ENCODE measurements at regions not wholly inside any gene's neighbourhood (a gene's known extent, or its start where the extent isn't known, plus 50 kb on each side); places are given as distances from the start of the nearest gene placed in this dataset.

DNA sequence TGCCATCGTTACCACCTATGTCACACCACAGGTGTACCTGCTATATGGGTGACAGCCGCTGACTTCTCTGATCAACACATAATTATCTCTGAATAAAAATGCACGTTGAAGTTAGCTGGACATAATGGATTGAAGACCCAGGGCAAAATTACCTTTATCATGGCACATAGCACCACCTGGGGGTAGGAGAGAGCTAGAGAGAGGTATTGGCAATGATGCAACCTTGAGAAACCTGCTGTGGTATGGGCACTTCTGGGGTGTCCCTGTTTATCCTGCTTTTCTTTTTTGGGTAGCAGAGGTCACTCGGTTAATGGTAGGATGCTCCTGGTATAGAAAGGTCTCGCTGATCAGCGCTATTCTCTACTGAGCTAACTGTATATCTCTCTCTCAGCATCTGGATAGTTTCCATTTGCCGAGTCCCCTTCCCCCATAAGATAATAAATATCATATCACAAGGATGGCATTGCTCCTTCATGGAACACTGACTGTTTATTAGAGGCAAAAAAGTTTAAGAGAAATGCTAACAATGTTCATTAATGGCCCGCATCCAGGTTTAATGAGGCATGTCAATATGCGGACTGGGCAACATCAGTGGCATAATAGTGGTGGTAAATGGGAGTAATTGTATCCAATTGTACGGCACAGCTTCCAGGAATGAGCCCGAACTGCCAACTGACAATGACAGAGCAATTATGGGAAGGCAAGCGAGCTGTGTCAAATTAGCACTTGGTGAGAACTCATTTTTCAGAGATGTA, 323.1 kb downstream of the TFEC start:
- peak; percentile 3 for DNase-seq (ENCODE audit: low read depth)

- DNase-seq (ENCODE audit: low read depth) = no peak
Measured at GRCh38 chr7:115704884-115705283, 325.7 kb downstream of the TFEC start.

GRCh38 chr7:115701141-115701540, 329.4 kb downstream of the TFEC start:
- DNase-seq (ENCODE audit: low read depth) = no peak

- DNase-seq (ENCODE audit: low read depth) = no peak
Measured at GRCh38 chr7:115694424-115694823, 336.1 kb downstream of the TFEC start.

DNA sequence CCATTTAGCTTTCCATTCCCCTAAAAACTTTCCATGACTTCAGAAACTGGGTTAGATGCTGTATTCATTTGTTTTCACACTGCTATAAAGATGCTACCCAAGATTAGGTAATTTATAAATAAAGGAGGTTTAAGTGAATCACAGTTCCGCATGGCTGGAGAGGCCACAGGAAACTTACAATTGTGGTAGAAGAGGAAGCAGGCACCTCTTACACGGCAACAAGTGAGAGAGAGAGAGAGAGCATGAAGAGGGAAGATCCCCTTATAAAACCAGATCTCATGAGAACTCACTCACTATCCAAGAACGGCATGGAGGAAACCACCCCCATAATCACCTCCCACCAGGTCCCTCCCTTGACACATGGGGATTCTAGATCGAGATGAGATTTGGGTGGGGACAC, 336.8 kb downstream of the TFEC start:
- no peak for DNase-seq (ENCODE audit: low read depth)

DNA sequence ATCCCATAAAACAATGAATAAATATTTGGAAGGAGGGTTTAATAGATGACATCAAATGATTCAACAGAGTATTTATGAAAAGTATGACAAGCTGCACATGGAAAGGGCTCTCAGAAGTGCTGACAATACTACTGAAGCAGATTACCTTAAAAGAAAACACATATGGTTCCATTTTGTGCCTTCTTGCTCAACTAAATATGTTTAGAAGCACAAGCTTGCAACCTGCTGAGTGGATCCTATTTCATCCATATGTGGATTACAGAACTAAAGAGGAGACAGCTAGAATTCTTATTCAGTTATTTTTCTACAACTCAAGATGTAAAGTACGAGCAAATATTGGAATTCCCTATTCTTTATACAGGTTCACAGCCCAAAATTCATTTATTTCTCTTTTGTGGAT, 340.6 kb downstream of the TFEC start:
- DNase-seq (ENCODE audit: low read depth) = no peak

DNA sequence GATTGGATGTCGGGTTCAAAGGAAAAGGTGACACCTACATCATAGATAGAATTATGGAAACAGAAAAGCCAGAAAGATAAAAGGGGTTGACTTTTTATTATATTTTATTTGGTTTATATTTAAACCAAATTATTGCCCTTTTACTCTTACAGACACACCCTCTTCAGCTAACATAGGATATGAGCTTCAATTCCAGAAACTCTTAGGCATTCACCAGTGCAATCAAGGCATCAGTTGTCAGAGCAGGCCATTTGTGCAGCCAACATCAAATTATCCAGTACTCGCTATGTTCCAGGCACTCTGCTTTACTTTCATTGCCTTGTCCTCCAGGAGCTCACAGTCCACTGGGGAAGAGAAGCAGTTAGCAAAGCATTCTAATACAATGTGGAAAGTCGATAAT, 347.5 kb downstream of the TFEC start:
- DNase-seq (ENCODE audit: low read depth) = no peak

- no peak for DNase-seq (ENCODE audit: low read depth)
Measured at GRCh38 chr7:115682507-115682906, 348.1 kb downstream of the TFEC start.

DNA sequence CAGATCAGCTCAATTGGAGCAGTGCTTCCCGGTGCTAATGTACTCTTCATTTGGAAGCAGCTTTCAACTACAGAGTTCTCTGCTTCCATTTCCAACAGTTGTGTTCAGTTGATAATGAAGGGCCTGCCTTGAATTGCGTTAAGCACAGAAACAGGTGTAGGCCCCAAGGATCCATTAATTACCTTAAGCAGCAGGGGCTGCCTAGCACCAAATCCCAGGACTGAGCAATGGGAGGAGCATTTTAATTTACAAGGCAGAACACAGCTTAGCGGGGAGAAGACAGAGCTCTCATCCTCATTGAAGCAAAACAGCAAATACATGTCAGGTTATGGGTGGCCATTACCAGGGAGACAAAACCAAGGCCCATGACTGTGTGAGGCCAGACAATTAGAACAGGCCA, 349.6 kb downstream of the TFEC start:
- no peak for DNase-seq (ENCODE audit: low read depth)

DNA sequence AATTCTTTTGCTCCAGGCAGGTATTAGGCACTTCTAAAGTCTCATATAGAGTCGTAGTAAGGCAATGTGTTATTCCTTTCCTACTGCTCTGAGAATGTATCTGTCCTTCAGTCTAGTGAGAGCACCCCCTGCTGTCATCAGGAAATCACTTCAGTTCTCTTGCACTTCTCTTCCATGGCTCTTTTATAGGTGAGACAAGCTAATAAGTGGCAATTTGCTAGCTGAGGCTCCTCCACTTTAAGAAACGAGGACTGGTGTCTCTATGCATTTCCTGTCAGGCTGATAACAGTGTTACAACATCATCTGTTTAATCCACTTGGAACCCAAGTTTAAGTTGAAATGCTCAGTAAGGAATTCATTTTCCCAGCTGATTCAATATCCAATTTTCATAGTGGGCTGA, 350.6 kb downstream of the TFEC start:
- DNase-seq (ENCODE audit: low read depth) = peak; percentile 74

DNA sequence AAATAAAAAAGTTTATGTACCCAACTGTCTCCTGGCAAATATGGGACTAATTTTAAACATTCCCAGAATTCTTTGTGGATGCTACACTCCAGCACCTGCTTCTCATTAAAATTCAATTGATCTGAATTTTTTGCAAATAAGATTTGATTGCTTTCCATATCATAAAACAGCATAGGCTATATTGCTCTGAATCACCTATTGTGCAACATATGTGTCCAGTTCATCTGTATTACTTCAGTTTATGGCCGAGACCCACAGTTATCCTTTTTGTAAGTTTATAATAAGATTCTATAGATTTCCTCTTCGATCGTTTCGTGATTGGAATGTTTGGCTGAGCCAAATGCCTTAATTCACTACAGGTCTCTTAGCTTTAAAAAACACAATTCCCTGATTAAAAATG, 351.1 kb downstream of the TFEC start:
- no peak for DNase-seq (ENCODE audit: low read depth)

GRCh38 chr7:115678086-115678982, 352.2 kb downstream of the TFEC start:
- DNase-seq (ENCODE audit: low read depth) = peak; percentile 55

GRCh38 chr7:115676707-115677106, 353.9 kb downstream of the TFEC start:
- DNase-seq (ENCODE audit: low read depth) = no peak

DNA sequence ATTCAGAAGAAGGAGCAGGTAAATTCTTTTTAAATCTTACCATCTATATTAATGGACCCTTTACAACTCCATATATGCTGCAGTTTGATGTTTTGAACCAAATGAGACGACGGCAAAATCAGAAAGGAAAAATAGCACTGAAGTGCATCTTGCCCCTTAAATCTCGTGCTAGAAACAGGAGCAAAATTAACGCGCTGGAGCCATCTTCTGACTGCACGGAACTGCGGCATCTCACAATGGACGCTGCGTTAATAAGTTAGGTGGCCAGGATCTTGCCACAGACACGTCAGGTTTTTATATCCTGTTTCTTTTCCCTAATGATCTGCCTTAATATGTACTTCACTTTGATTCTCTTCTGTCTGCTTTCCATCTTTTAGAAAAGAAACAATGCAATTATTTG, 354.5 kb downstream of the TFEC start:
- peak; percentile 60 for DNase-seq (ENCODE audit: low read depth)

DNA sequence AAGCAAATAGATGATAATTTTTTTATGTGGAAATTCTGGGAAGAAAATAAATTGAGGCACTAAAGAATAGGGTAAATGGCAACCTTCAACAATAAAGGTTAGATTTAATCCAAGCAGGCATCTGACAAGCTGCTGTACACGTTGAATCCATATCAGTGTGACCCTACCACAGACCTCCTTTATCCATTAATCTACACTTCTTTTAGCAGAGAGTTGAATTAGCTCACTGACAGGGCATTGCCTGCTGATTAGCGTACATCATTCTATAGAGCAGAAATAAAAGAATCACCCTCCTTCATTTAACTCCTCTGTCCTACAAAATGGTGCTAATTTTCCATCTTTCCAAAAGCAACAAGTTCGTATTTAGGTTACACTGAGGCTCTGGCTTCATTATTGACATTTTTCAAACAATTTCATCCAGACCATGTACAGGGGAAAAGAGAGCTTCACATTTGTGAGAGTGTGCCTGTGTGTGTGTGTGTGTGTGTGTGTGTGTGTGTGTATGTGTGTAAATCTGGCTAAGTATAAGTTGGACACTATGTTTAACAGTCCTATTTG, 356.0 kb downstream of the TFEC start:
- no peak for DNase-seq (ENCODE audit: low read depth)

GRCh38 chr7:115672024-115672423, 358.5 kb downstream of the TFEC start:
- DNase-seq (ENCODE audit: low read depth) = peak; percentile 32

GRCh38 chr7:115662676-115663075, 367.9 kb downstream of the TFEC start:
- no peak for DNase-seq (ENCODE audit: low read depth)

- DNase-seq (ENCODE audit: low read depth) = peak; percentile 62
Measured at GRCh38 chr7:115662120-115662519, 368.4 kb downstream of the TFEC start.

DNA sequence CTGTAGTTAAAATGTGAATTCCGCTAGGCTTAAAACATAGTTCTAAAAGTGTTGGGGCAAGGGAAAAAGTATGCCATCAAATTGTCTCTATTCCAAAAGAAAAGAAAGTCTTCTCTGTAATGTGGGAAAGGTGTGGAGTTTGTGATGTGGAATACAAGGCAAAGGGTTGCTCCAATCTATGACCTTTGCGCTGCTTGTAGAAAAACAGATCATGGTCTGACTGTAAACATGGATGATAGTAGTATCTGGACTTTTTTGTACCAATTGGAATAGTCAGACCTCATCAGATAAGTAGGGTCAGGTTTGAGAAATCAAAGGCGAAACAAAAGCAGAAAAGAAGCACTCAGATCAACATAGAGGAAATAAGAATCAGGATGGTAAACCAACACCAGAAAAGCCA, 372.3 kb downstream of the TFEC start:
- DNase-seq (ENCODE audit: low read depth) = no peak

GRCh38 chr7:115654384-115655214, 376.0 kb downstream of the TFEC start:
- no peak for DNase-seq (ENCODE audit: low read depth)

DNA sequence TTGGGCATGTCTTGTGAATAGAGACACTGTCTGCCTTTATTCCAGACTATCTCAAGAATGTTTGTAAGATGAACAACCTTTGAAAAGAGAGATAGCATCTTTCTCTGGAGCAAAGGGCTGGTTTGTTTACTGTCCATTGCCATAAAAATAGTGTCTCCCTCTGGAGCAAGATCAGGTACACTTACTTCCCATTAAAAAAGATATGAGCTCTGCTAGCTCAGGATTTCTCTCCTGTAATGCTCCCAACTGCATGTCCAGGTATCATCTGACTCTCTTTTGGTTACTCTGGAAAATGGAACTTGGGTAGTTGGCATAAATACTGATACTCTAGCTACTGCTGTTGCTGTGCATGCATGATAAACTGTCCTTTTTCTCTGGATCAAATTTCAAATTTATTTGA, 381.1 kb downstream of the TFEC start:
- DNase-seq (ENCODE audit: low read depth) = no peak

- DNase-seq (ENCODE audit: low read depth) = no peak
Measured at GRCh38 chr7:115647712-115648111, 382.9 kb downstream of the TFEC start.

Data from iris pigment epithelial cell (primary cell).